GM18502 (cell line): ENCODE measurements at regions not wholly inside any gene's neighbourhood (a gene's known extent, or its start where the extent isn't known, plus 50 kb on each side); places are given as distances from the start of the nearest gene placed in this dataset.

Experiments
- ATAC-seq: cut with Tn5 transposase; IDR thresholded peaks from one replicate; pipeline ENCODE4 v1.9.1; 2021; ENCODE audit warnings: mild to moderate bottlenecking; ENCODE audit not compliant: unreplicated experiment, poor library complexity

GRCh38 chr18:65336411-65336810, 414.4 kb upstream of the CDH7 start:
- no peak for ATAC-seq

DNA sequence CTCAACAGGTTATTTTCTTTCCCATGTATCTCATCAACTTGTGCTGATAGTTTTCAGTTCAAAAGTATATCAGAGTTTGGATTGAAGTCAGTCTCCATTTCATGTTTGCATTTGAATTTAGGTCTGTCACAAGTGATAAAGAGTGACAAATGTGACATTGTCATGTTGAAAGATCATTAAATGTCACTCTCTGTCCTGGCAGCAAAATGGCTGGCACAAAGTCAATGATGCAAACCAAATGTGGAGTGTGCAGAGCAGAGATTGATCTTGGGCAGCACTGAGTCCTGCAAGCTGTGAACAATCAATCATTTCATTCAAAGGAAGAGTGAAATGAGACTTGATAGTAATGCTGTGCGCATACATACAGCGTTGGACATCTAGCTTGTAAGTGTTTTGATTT, 421.8 kb upstream of the CDH7 start:
- ATAC-seq: no peak

GRCh38 chr18:65326805-65327204, 424.0 kb upstream of the CDH7 start:
- ATAC-seq: no peak

DNA sequence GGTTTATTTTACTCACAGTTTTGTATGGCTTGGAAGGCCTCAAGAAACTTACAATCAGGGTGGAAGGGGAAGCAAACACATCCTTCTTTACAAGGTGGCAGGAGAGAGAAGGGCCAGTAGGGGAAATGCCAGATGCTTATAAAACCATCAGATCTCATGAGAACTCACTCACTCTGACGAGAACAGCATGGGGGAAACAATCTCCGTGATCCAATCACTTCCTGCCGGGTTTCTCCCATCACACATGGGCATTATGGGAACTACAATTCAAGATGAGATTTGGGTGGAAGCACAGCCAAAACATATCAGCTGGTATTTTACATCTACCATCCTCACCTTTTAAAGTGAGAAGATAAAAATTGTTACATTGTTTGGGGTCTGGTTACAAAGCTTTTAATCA, 427.9 kb upstream of the CDH7 start:
- no peak for ATAC-seq

DNA sequence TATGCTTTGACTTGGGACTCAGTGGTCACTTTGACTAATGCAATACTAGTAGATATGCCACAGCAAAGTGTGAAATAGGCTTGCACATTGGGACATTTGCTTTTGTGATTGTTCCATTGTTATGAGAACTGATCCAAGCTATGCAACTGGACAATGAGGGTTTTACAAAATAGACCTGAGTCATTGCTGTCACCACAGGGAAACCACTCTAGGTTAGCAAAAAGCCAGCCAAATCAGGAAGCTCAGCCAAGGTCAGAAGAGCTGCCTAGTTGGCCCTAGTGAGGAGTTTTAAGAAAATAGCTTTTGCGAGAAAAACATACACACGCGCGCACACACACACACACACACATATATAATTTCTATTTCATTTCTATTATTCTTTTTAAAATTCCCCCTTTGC, 452.4 kb upstream of the CDH7 start:
- no peak for ATAC-seq

DNA sequence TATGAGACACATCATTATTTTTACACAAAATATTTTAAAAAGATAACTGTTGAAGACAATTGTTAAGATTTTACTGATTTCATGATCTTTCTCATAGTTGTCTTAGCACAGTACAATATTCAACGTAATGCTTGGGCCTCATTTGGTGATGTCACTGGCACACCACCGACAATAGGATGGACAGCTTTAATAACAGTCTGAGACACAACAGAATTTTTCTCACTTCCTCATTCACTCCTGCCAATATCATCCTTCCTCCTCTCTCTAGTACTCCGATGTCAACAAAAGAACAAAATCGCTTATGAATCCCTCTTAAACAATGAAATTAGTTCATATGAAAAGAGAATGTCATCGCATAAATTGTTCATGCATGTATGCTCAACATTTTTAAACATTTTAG, 461.9 kb upstream of the CDH7 start:
- ATAC-seq: no peak

GRCh38 chr18:65287652-65288051, 463.2 kb upstream of the CDH7 start:
- no peak for ATAC-seq

DNA sequence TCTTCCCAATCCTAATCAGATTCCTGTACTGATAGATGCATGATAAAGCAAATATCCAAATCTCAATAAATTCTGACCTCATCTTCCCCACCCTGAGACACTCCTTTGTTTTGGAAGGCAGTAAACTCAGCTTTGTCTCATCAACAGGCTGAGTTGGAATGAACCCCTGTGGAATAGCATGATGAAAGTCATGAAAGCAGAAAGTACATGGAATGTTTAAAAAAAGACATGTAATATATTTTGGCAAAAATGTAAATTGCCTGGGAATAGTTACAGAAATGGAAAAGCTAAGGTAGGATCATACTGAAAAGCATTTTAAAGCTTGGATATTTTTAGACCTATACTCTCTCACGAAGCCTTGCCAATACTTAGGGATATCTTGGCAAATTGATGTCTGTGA, 468.7 kb upstream of the CDH7 start:
- ATAC-seq: no peak

DNA sequence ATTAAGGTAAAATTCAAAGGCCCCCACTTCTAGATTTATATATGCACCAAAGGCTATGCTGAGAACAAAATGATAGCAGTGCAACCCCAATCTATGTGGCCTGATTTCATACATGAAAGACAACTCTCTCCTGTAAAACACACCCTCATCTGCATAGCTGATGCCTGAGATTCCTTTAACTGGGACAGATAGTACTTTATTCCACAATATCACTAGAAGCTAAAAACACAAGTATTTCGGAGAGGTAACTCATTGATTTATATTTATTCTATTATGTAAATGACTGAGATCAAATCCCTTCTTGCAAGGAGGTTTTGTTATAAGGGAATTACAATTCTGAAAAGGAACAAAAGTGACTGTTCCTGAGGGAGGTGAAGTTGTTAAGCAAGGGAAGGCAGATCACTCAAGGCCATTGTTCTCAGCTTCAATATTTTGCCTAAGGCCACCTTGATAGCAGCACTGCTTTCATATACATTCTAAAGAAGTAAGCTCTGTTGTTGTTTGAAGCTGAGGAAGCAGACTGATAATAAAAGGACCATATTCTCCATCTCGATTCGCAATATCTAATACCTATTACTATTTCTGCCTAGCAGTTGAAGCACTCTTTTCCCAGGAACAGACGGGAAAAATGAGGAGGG, 471.0 kb upstream of the CDH7 start:
- no peak for ATAC-seq

DNA sequence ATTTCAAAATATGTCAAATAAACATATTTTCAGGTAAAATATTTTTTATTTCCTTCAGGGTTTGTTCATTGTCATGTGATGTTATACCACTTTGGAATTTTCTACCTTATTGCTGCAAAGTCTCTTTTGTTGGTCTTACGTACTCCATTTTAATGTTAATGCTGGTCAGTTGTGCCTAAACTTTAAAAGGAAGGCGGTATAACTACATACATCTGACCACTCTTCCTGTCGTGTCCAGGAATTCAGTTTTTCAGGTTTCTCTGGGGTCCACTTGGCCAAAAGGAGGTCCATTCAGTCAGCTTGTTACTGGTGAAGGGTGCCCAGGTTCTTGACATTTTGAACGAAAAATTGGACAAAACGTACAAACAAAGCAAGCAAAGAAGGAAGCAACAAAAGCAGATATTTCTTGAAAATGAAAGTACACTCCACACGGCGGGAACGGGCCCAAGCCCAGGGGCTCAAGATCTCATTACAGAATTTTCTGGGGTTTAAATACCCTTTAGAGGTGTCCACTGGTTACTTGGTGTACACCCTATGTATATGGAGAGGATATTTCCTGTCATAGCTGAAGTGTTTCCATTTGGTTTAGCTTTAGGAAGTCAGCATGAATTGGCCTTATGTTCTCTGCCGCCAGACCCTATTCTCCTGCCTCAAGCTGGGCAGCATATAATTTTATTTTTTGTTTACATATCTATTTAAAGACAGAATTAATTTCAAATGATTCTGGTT, 471.7 kb upstream of the CDH7 start:
- ATAC-seq: no peak

- no peak for ATAC-seq
Observed at GRCh38 chr18:65269375-65269774, 481.4 kb upstream of the CDH7 start.

DNA sequence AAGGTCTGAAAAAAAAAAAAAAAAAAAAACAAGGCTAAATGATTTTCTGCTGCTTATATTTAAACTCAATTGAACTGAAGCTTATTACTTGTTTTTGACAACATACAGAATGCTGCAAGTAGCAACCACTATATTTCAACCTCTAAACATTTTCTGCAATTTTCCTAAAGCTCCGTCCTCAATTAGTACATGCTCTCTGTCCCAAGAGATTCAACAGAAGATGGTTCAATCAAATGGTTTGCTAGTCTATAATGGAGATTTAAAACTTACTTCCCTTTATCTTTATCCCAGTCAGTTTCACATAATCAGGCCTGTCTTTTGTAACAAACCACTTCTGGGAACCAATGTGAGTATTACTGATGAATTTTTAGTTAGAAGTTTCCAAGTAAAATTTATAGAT, 485.1 kb upstream of the CDH7 start:
- no peak for ATAC-seq

GRCh38 chr18:65260030-65260429, 490.8 kb upstream of the CDH7 start:
- no peak for ATAC-seq

- ATAC-seq: no peak
Observed at GRCh38 chr18:65259403-65259802, 491.4 kb upstream of the CDH7 start.

GRCh38 chr18:65257149-65257548, 493.7 kb upstream of the CDH7 start:
- ATAC-seq: no peak

GRCh38 chr18:65255417-65255816, 495.4 kb upstream of the CDH7 start:
- ATAC-seq: no peak

DNA sequence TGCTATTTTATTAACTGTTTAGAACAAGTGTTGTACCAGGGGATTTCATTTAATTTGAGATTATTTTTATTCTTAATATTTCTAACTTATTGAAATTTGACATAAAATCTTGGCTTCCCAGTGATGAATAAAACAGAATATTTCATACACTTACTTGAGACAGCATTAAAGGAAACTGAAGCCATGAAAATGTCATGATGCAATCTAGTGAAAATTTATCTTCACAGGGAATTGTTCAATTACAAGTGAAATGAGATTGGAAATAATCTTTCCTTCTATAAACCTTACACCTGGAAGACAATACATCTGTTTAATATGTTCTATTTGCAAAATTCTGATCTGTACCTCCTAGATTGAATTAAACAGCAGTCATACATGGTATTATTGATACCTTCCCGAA, 511.0 kb upstream of the CDH7 start:
- ATAC-seq: no peak

- no peak for ATAC-seq
Observed at GRCh38 chr18:65235966-65236624, 514.7 kb upstream of the CDH7 start.

GRCh38 chr18:65230311-65230710, 520.5 kb upstream of the CDH7 start:
- no peak for ATAC-seq

- ATAC-seq: no peak
Observed at GRCh38 chr18:65227970-65228369, 522.8 kb upstream of the CDH7 start.

DNA sequence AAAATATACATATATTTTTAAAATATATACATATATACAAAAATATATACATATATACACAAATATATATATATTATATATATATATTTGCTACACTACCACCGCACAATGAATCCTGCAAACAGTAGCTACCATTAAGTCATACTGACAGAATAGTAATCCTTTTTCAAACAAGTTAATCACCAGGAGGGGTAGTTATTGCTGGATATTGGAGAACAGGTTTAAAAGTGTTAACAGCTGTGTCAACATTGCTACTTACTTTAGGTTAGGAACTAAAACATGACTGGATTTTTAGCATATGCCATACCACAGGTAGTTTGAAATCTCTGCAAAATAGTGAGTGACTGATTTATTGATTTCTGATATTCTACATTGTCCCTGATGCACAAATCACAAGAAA, 529.1 kb upstream of the CDH7 start:
- no peak for ATAC-seq

DNA sequence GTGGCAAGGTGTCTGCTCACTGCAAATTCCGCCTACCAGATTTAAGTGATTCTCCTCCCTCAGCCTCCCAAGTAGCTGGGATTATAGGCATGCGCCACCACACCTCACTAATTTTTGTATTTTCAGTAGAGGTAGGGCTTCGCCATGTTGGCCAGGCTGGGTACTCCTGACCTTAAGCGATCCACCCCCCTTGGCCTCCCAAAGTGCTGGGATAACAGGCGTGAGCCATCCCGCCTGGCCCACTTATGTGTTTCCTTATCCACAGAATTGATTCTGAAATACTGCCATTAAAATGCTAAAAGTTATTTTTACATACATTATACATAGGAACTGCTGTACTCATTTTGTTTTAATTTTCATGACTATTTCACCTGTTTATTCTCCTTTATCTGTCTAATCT, 529.7 kb upstream of the CDH7 start:
- ATAC-seq: no peak
